ENCODE measurements at regions not wholly inside any gene's neighbourhood (a gene's known extent, or its start where the extent isn't known, plus 50 kb on each side); places are given as distances from the start of the nearest gene placed in this dataset.

- TF ChIP-seq CTCF (IDR thresholded peaks at IDR 0.05) (no peak), POLR2A (IDR thresholded peaks at IDR 0.05) (no peak)
These were observed 422.1 kb downstream of the RPS29 start for GRCh38 chr14:49164074-49164473.
